HepG2 (cell line): ENCODE measurements at regions not wholly inside any gene's neighbourhood (a gene's known extent, or its start where the extent isn't known, plus 50 kb on each side); places are given as distances from the start of the nearest gene placed in this dataset.

Experiments
- ATAC-seq: fragments of 200-7000 bp; cut with Tn5 transposase; 3 replicates; pipeline ENCODE4 v1.9.1; 2020; ENCODE audit warnings: mild to moderate bottlenecking, moderate library complexity
- BruUV-seq: library from RNA; stranded (reverse); fragments of 400-500 nt; replicated peaks from 2 replicates; lab custom pipeline; 2021; lab: Mats Ljungman, UMichigan
- CTCF ChIA-PET: fragments of 300-600 bp; formaldehyde crosslinking; extraction: SDS; loops from one replicate; lab custom pipeline; 2021; ENCODE audit warnings: low total read pairs, inconsistent platforms, low intra/inter-chr PET ratio; lab: Yijun Ruan, JAX
- POLR2A ChIA-PET: fragments of 350-600 bp; sonication (Branson Sonifier 250); formaldehyde crosslinking; loops from one replicate; lab custom pipeline; 2020; ENCODE audit warnings: antibody characterized with exemption, inconsistent platforms; lab: Yijun Ruan, JAX
- DNase-seq: peaks from one replicate; pipeline ENCODE4 v3.0.0-alpha.2; 2015; ENCODE audit warnings: low spot score
- FAIRE-seq: peaks from 3 replicates; lab custom pipeline; 2011; peaks lifted over from hg19 to GRCh38; lab: Jason Lieb, UNC
- H2AFZ ChIP-seq: one replicate; pipeline ENCODE4 v1.6.1; 2011; ENCODE audit warnings: low read length, inconsistent platforms
- H3K27ac ChIP-seq: fragments of 300-600 bp; 3 replicates; pipeline ENCODE4 v1.8.0; 2011; ENCODE audit warnings: mixed run types, mild to moderate bottlenecking, mixed read lengths, low read length, inconsistent platforms; ENCODE audit not compliant: insufficient read depth; ENCODE audit errors: extremely low read length
- H3K27me3 ChIP-seq, 2 experiments: fragments of 200-600 bp in 1 of 2; 2 replicates in 1 of 2; 3 replicates in 1 of 2; pipeline versions ENCODE4 v1.6.0 to v1.8.0; 2011; ENCODE audit warnings: low read length in 2 of 2, mild to moderate bottlenecking in 2 of 2, moderate library complexity in 2 of 2, inconsistent platforms in 1 of 2; ENCODE audit not compliant: insufficient read depth in 2 of 2, control insufficient read depth in 1 of 2
- H3K36me3 ChIP-seq, 2 experiments: fragments of 200-600 bp in 1 of 2; replicated peaks in 1 of 2; 2 replicates in 1 of 2; 3 replicates in 1 of 2; pipeline versions ENCODE4 v1.5.1 to v1.8.0; 2011; ENCODE audit warnings: low read length in 2 of 2, inconsistent platforms in 1 of 2; ENCODE audit not compliant: insufficient read depth in 2 of 2, control insufficient read depth in 1 of 2
- H3K4me1 ChIP-seq: 2 replicates; pipeline ENCODE4 v1.5.1; 2012; ENCODE audit warnings: low read length, inconsistent platforms; ENCODE audit not compliant: insufficient read depth
- H3K4me2 ChIP-seq: 2 replicates; pipeline ENCODE4 v1.6.0; 2011; ENCODE audit warnings: low read depth, low read length, inconsistent platforms
- H3K4me3 ChIP-seq, 3 experiments: fragments of 200-600 bp in 1 of 3; sonication (generic), shearing (Covaris generic) in 1 of 3; replicated peaks in 1 of 3; 2 replicates each; pipeline ENCODE4 v1.5.1; 2011 to 2016; ENCODE audit warnings: low read length in 3 of 3, inconsistent platforms in 2 of 3, low read depth in 2 of 3, mild to moderate bottlenecking in 2 of 3, control low read depth in 1 of 3, mixed read lengths in 1 of 3; ENCODE audit not compliant: insufficient read depth in 1 of 3
- H3K79me2 ChIP-seq: one replicate; pipeline ENCODE4 v1.6.1; 2011; ENCODE audit warnings: low read length, inconsistent platforms; ENCODE audit not compliant: insufficient read depth
- H3K9ac ChIP-seq: 2 replicates; pipeline ENCODE4 v1.6.0; 2011; ENCODE audit warnings: mild to moderate bottlenecking, low read depth, low read length, inconsistent platforms; ENCODE audit not compliant: insufficient read depth
- H3K9me3 ChIP-seq: 2 replicates; pipeline ENCODE4 v1.5.1; 2012; ENCODE audit warnings: mild to moderate bottlenecking, low read length
- H4K20me1 ChIP-seq: 2 replicates; pipeline ENCODE4 v1.6.0; 2011; ENCODE audit warnings: inconsistent platforms, mild to moderate bottlenecking, low read length, moderate library complexity; ENCODE audit not compliant: insufficient read depth
- CBX5 ChIP-seq: sonication (generic); formaldehyde crosslinking; IDR thresholded peaks from 2 replicates; pipeline ENCODE4 v1.4.0; 2020; ENCODE audit warnings: missing genetic modification reagents, borderline replicate concordance
- CTCF ChIP-seq: sonication (generic); formaldehyde crosslinking; IDR thresholded peaks from 2 replicates; pipeline ENCODE4 v1.5.0; 2020; ENCODE audit warnings: mild to moderate bottlenecking, missing genetic modification reagents, moderate library complexity
- GPBP1L1 ChIP-seq: sonication (generic); formaldehyde crosslinking; IDR thresholded peaks from 2 replicates; pipeline ENCODE4 v1.5.0; 2020; ENCODE audit warnings: mild to moderate bottlenecking, missing genetic modification reagents
- MAFF ChIP-seq: IDR thresholded peaks from 2 replicates; pipeline ENCODE4 v1.6.1; 2011; ENCODE audit warnings: low read depth, low read length, improper control_type of control experiment
- MAFK ChIP-seq, 2 experiments: IDR thresholded peaks in 1 of 2; conservative IDR thresholded peaks in 1 of 2; 2 replicates each; pipeline ENCODE4 v1.6.1; 2011; ENCODE audit warnings: improper control_type of control experiment in 2 of 2, low read length in 2 of 2
- SP5 ChIP-seq: IDR thresholded peaks from 2 replicates; pipeline ENCODE4 v1.6.1; 2016; ENCODE audit warnings: low read depth, borderline replicate concordance
- ZBTB39 ChIP-seq: sonication (generic); formaldehyde crosslinking; IDR thresholded peaks from 2 replicates; pipeline ENCODE4 v1.5.0; 2020; ENCODE audit warnings: missing genetic modification reagents
- ZBTB8A ChIP-seq: sonication (generic); formaldehyde crosslinking; IDR thresholded peaks from 2 replicates; pipeline ENCODE4 v1.4.0; 2020; ENCODE audit warnings: mild to moderate bottlenecking, low read depth, missing genetic modification reagents, borderline replicate concordance
- WGBS: methylation state at CpG from one replicate; pipeline ENCODE4 v1.1.6; 2017; ENCODE audit warnings: low lambda C conversion rate; 5-methylcytosine and 5-hydroxymethylcytosine counted together
- in situ Hi-C: cut with HindIII; loops from 2 replicates; pipeline ENCODE4 v1.10.0; 2017; ENCODE audit warnings: low pct_unique_long_range_greater_than_20kb; ENCODE audit not compliant: extremely low pct_ligation_motif_present
- intact Hi-C: fragments of 100-400 bp; cut with micrococcal nuclease; formaldehyde crosslinking; loops from one replicate; pipeline ENCODE4 v1.10.0; 2022; ENCODE audit not compliant: unreplicated experiment

GRCh38 chr12:108033090-108033489, 96.0 kb upstream of the WSCD2 start:
- POLR2A ChIA-PET: no interaction called here
- TF ChIP-seq SP5 (CRISPR knock-in tag): no peak
- TF ChIP-seq MAFK (conservative IDR thresholded peaks at IDR 0.05 in 1 of 2, IDR thresholded peaks at IDR 0.05 in 1 of 2; ENCODE audit: low read length in 2 of 2): peak; percentile 42 to 69
- TF ChIP-seq CTCF: no peak
- TF ChIP-seq CBX5 (CRISPR knock-in tag): no peak
- TF ChIP-seq MAFF: 0 out of 2 replicates have a peak, but pooled peaks have one; percentile 21
- TF ChIP-seq, all 625 proteins: peak for 2

GRCh38 chr12:108035372-108035771, 93.7 kb upstream of the WSCD2 start:
- WGBS: 0% methylated on average over 1 of the region's 1 CpG
- Histone ChIP-seq H3K27ac (no peak overlapping the region), H3K9me3 (no peaks in the 10 kb centered on the region), H3K4me1 (no peaks in the 10 kb centered on the region), H4K20me1 (no peaks in the 10 kb centered on the region), H3K9ac (no peak overlapping the region), H3K79me2 (no peaks in the 10 kb centered on the region), H3K36me3 (no peaks in the 10 kb centered on the region), H3K4me3 (no peak overlapping the region), H3K27me3 (no peaks in the 10 kb centered on the region; a peak in 2 of 5 replicates), H2AFZ (no peak overlapping the region), H3K4me2 (no peak overlapping the region)
- in situ Hi-C loops: no loop called here
- no TSS peak for BruUV-seq
- ChIA-PET POLR2A (no interaction called here), CTCF (no interaction called here)
- ATAC-seq (no peak), DNase-seq (no peak), FAIRE-seq (no peak)
- intact Hi-C loops: no loop called here
- TF ChIP-seq GPBP1L1 (CRISPR knock-in tag): no peak
- no peak for TF ChIP-seq ZBTB8A (CRISPR knock-in tag)
- TF ChIP-seq ZBTB39: no peak

More at GRCh38 chr12:108033090-108033489, 96.0 kb upstream of the WSCD2 start:
- no peaks in the 10 kb centered on the region for H3K4me1 ChIP-seq
- no peak overlapping the region for H3K4me2 ChIP-seq
- H4K20me1 ChIP-seq: no peaks in the 10 kb centered on the region
- H3K9me3 ChIP-seq: no peaks in the 10 kb centered on the region
- no TSS peak for BruUV-seq
- no peak overlapping the region for H2AFZ ChIP-seq
- H3K4me3 ChIP-seq: no peak overlapping the region
- in situ Hi-C loops: no loop called here
- no peak for ATAC-seq
- intact Hi-C loops: no loop called here
- no peak overlapping the region for H3K9ac ChIP-seq
- DNase-seq: no peak
- FAIRE-seq: no peak
- H3K27ac ChIP-seq: no peak overlapping the region
- CTCF ChIA-PET: no interaction called here
- H3K36me3 ChIP-seq: no peaks in the 10 kb centered on the region
- H3K27me3 ChIP-seq: no peaks in the 10 kb centered on the region; a peak in 2 of 5 replicates
- no peaks in the 10 kb centered on the region for H3K79me2 ChIP-seq
- WGBS: 6% methylated on average over 2 of the region's 2 CpGs
